Body of pancreas (tissue), 4 donors: ENCODE measurements at regions not wholly inside any gene's neighbourhood (a gene's known extent, or its start where the extent isn't known, plus 50 kb on each side); places are given as distances from the start of the nearest gene placed in this dataset.

ENCODE experiments used
- ATAC-seq: fragments of 150-250 bp; one replicate; pipeline ENCODE4 v1.9.1; 2016
- DNase-seq, 4 donors: peaks; one replicate each; pipeline ENCODE4 v3.0.0-alpha.2; 2019
- H3K27ac ChIP-seq, 4 donors: fragments of 200-600 bp; sonication (generic); 1 replicate in 3 of 4; 2 replicates in 1 of 4; pipeline versions ENCODE4 v1.5.1 to v1.6.1; 2016 to 2019; ENCODE audit warnings: mild to moderate bottlenecking in 1 of 4, mixed read lengths in 1 of 4, moderate library complexity in 1 of 4
- H3K27me3 ChIP-seq, 2 donors: fragments of 200-600 bp; sonication (generic); one replicate each; pipeline ENCODE4 v1.6.0; 2016; ENCODE audit warnings: mild to moderate bottlenecking in 1 of 2
- H3K36me3 ChIP-seq, 2 donors: fragments of 200-600 bp; sonication (generic); replicated peaks in 1 of 2; 2 replicates each; pipeline ENCODE4 v1.5.1; 2016; ENCODE audit warnings: low read depth in 2 of 2; ENCODE audit not compliant: insufficient read depth in 1 of 2
- H3K4me1 ChIP-seq: fragments of 200-600 bp; sonication (generic); one replicate; pipeline ENCODE4 v1.6.0; 2016
- H3K4me3 ChIP-seq, 2 donors: fragments of 200-600 bp; sonication (generic); 1 replicate in 1 of 2; 2 replicates in 1 of 2; pipeline ENCODE4 v1.5.1; 2016 to 2019
- H3K9me3 ChIP-seq, 3 donors: fragments of 200-600 bp; sonication (generic); 1 replicate in 2 of 3; 2 replicates in 1 of 3; pipeline ENCODE4 v1.5.1; 2016
- CTCF ChIP-seq, 7 experiments: fragments of 450-650 bp in 4 of 7; fragments of 200-600 bp in 3 of 7; sonication (generic) in 3 of 7; IDR thresholded peaks; one replicate each; pipeline ENCODE4 v1.5.1; 2016 to 2019; ENCODE audit warnings: antibody characterized with exemption in 7 of 7
- POLR2A ChIP-seq, 3 donors: fragments of 450-650 bp; IDR thresholded peaks; one replicate each; pipeline ENCODE4 v1.6.1; 2016; ENCODE audit warnings: antibody characterized with exemption in 3 of 3, mild to moderate bottlenecking in 2 of 3
- whole genome bisulfite sequencing, 2 donors: methylation state at CpG; one replicate each; pipeline ENCODE4 v1.1.5; 2017; 5-methylcytosine and 5-hydroxymethylcytosine counted together
- intact Hi-C: fragments of 100-400 bp; cut with DNase I; formaldehyde crosslinking; loops from one replicate; pipeline ENCODE4 v1.15.1; 2023

GRCh38 chr10:130364631-130365411 is 228.6 kb downstream of the GLRX3 start:
- no peak overlapping the region for H3K27ac ChIP-seq
- intact Hi-C loops: no loop called here
- H3K4me1 ChIP-seq: peaks cover 15% of the 10 kb centered on the region
- H3K9me3 ChIP-seq: no peaks in the 10 kb centered on the region
- DNase-seq (no peak), ATAC-seq (no peak)
- no peak overlapping the region for H3K4me3 ChIP-seq
- H3K27me3 ChIP-seq: no peaks in the 10 kb centered on the region
- 68 to 74% methylated on average over 17 of the region's 17 CpGs for WGBS, 2 donors
- H3K36me3 ChIP-seq: no peaks in the 10 kb centered on the region
- no peak for TF ChIP-seq POLR2A (IDR thresholded peaks at IDR 0.05)
- no peak for TF ChIP-seq CTCF (IDR thresholded peaks at IDR 0.05)

- 67 to 71% methylated on average over 19 to 20 of the region's 20 CpGs for WGBS, 2 donors
- H3K9me3 ChIP-seq: no peaks in the 10 kb centered on the region
- no peaks in the 10 kb centered on the region for H3K4me1 ChIP-seq
- DNase-seq (no peak), ATAC-seq (no peak)
- no peak overlapping the region for H3K27ac ChIP-seq
- H3K4me3 ChIP-seq: no peak overlapping the region
- H3K27me3 ChIP-seq: no peaks in the 10 kb centered on the region
- intact Hi-C loops: no loop called here
- no peaks in the 10 kb centered on the region for H3K36me3 ChIP-seq
- TF ChIP-seq POLR2A (IDR thresholded peaks at IDR 0.05): no peak
- no peak for TF ChIP-seq CTCF (IDR thresholded peaks at IDR 0.05)
Measured at GRCh38 chr10:130368761-130369560, 232.8 kb downstream of the GLRX3 start.

GRCh38 chr10:130369645-130370381 is 233.6 kb downstream of the GLRX3 start:
- H3K36me3 ChIP-seq: no peaks in the 10 kb centered on the region
- no peak overlapping the region for H3K27ac ChIP-seq
- DNase-seq (no peak), ATAC-seq (no peak)
- H3K4me1 ChIP-seq: no peaks in the 10 kb centered on the region
- H3K4me3 ChIP-seq: no peak overlapping the region
- 72 to 77% methylated on average over 13 of the region's 13 CpGs for WGBS, 2 donors
- H3K27me3 ChIP-seq: no peaks in the 10 kb centered on the region
- intact Hi-C loops: no loop called here
- TF ChIP-seq POLR2A (IDR thresholded peaks at IDR 0.05) (no peak), CTCF (IDR thresholded peaks at IDR 0.05) (no peak)
- no peaks in the 10 kb centered on the region for H3K9me3 ChIP-seq

GRCh38 chr10:130370721-130371120 is 234.5 kb downstream of the GLRX3 start:
- TF ChIP-seq CTCF (IDR thresholded peaks at IDR 0.05) (no peak), POLR2A (IDR thresholded peaks at IDR 0.05) (no peak)

More at GRCh38 chr10:130370721-130371120, 234.5 kb downstream of the GLRX3 start:
- Histone ChIP-seq H3K9me3 (no peaks in the 10 kb centered on the region), H3K36me3 (no peaks in the 10 kb centered on the region), H3K27me3 (no peaks in the 10 kb centered on the region), H3K4me1 (no peaks in the 10 kb centered on the region), H3K27ac (no peak overlapping the region), H3K4me3 (no peak overlapping the region)
- ATAC-seq: no peak
- WGBS, 2 donors: 71 to 83% methylated on average over 10 of the region's 10 CpGs
- no peak for DNase-seq
- intact Hi-C loops: no loop called here
